ENCODE measurements at regions not wholly inside any gene's neighbourhood (a gene's known extent, or its start where the extent isn't known, plus 50 kb on each side); places are given as distances from the start of the nearest gene placed in this dataset.

- no peak for DNase-seq
- no peaks in the 10 kb centered on the region for H3K4me1 ChIP-seq
- intact Hi-C loops (cut with DNase I; ENCODE audit: low total_unique reads), result no loop called here
- H3K27me3 ChIP-seq (replicated peaks in 1 of 7), result no peaks in the 10 kb centered on the region
- no peak for TF ChIP-seq POLR2A (IDR thresholded peaks at IDR 0.05)
- TF ChIP-seq CTCF (IDR thresholded peaks at IDR 0.05 in 8 of 11, conservative IDR thresholded peaks at IDR 0.05 in 3 of 11), result no peak
- no peak for TF ChIP-seq POLR2AphosphoS5 (IDR thresholded peaks at IDR 0.05)
- no peak overlapping the region for H3K4me3 ChIP-seq
- no peak overlapping the region for H3K27ac ChIP-seq
- H3K36me3 ChIP-seq, result no peaks in the 10 kb centered on the region
- 58 to 67% (median 67%) methylated on average over 4 to 9 of the region's 9 CpGs for WGBS, 5 donors
- peaks cover 0 to 3% (median 0%) of the 10 kb centered on the region in 8 donors for H3K9me3 ChIP-seq
These were observed 60.6 kb downstream of the MRPL57 start for GRCh38 chr13:21237081-21237480.

GRCh38 chr13:21238267-21238666 lies 61.8 kb downstream of the MRPL57 start:
- 31 to 61% (median 36%) methylated on average over 2 of the region's 2 CpGs for WGBS, 5 donors
- H3K36me3 ChIP-seq, result no peaks in the 10 kb centered on the region

GRCh38 chr13:21240586-21240985 lies 64.1 kb downstream of the MRPL57 start:
- intact Hi-C loops (cut with DNase I; ENCODE audit: low total_unique reads), result no loop called here
- Histone ChIP-seq H3K4me3 (no peak overlapping the region), H3K4me1 (no peaks in the 10 kb centered on the region), H3K27ac (no peak overlapping the region), H3K36me3 (no peaks in the 10 kb centered on the region), H3K9me3 (peaks cover 0 to 3% (median 0%) of the 10 kb centered on the region in 8 donors), H3K27me3 (replicated peaks in 1 of 7) (no peaks in the 10 kb centered on the region)
- 31 to 49% (median 43%) methylated on average over 8 of the region's 8 CpGs for WGBS, 5 donors
- TF ChIP-seq POLR2A (IDR thresholded peaks at IDR 0.05), result no peak
- no peak for TF ChIP-seq POLR2AphosphoS5 (IDR thresholded peaks at IDR 0.05)
- no peak for TF ChIP-seq CTCF (IDR thresholded peaks at IDR 0.05 in 8 of 11, conservative IDR thresholded peaks at IDR 0.05 in 3 of 11)
- no peak for DNase-seq

More at GRCh38 chr13:21238267-21238666, 61.8 kb downstream of the MRPL57 start:
- H3K9me3 ChIP-seq, result peaks cover 0 to 3% (median 0%) of the 10 kb centered on the region in 8 donors
- intact Hi-C loops (cut with DNase I; ENCODE audit: low total_unique reads), result no loop called here
- DNase-seq, result no peak
- no peaks in the 10 kb centered on the region for H3K4me1 ChIP-seq
- no peak overlapping the region for H3K4me3 ChIP-seq
- no peaks in the 10 kb centered on the region for H3K27me3 ChIP-seq (replicated peaks in 1 of 7)
- no peak overlapping the region for H3K27ac ChIP-seq
- TF ChIP-seq POLR2A (IDR thresholded peaks at IDR 0.05) (no peak), POLR2AphosphoS5 (IDR thresholded peaks at IDR 0.05) (no peak), CTCF (IDR thresholded peaks at IDR 0.05 in 8 of 11, conservative IDR thresholded peaks at IDR 0.05 in 3 of 11) (no peak)

GRCh38 chr13:21242236-21242635 lies 65.8 kb downstream of the MRPL57 start:
- Histone ChIP-seq H3K9me3 (peaks cover 0 to 3% (median 0%) of the 10 kb centered on the region in 8 donors), H3K4me1 (no peaks in the 10 kb centered on the region), H3K27me3 (replicated peaks in 1 of 7) (no peaks in the 10 kb centered on the region), H3K4me3 (no peak overlapping the region), H3K36me3 (no peaks in the 10 kb centered on the region), H3K27ac (no peak overlapping the region)
- intact Hi-C loops (cut with DNase I; ENCODE audit: low total_unique reads), result no loop called here
- no peak for DNase-seq
- TF ChIP-seq POLR2AphosphoS5 (IDR thresholded peaks at IDR 0.05), result no peak
- TF ChIP-seq CTCF (IDR thresholded peaks at IDR 0.05 in 8 of 11, conservative IDR thresholded peaks at IDR 0.05 in 3 of 11), result no peak
- no peak for TF ChIP-seq POLR2A (IDR thresholded peaks at IDR 0.05)
- WGBS, 5 donors, result 75 to 87% (median 83%) methylated on average over 9 of the region's 9 CpGs
